Gastrocnemius medialis (tissue), 4 donors: ENCODE measurements at regions not wholly inside any gene's neighbourhood (a gene's known extent, or its start where the extent isn't known, plus 50 kb on each side); places are given as distances from the start of the nearest gene placed in this dataset.

Experiments used
- ATAC-seq, 2 donors: fragments of 150-250 bp; one replicate each; pipeline ENCODE4 v1.9.1; 2016
- DNase-seq, 2 donors: peaks; one replicate each; pipeline ENCODE4 v3.0.0-alpha.2; 2019
- H3K27ac ChIP-seq, 4 donors: fragments of 200-600 bp; sonication (generic); 1 replicate in 1 of 4; 2 replicates in 3 of 4; pipeline ENCODE4 v1.5.1; 2016 to 2018; ENCODE audit warnings: mild to moderate bottlenecking in 2 of 4, moderate library complexity in 1 of 4
- H3K27me3 ChIP-seq, 3 donors: fragments of 200-600 bp; sonication (generic) in 2 of 3; 1 replicate in 1 of 3; 2 replicates in 2 of 3; pipeline versions ENCODE4 v1.5.1 to v1.6.0; 2016 to 2019; ENCODE audit warnings: mild to moderate bottlenecking in 1 of 3, moderate library complexity in 1 of 3
- H3K36me3 ChIP-seq, 2 donors: fragments of 200-600 bp; sonication (generic) in 1 of 2; one replicate each; pipeline ENCODE4 v1.5.1; 2017 to 2018
- H3K4me1 ChIP-seq, 2 donors: fragments of 200-600 bp; sonication (generic) in 1 of 2; one replicate each; pipeline ENCODE4 v1.5.1; 2016 to 2017; ENCODE audit warnings: mild to moderate bottlenecking in 2 of 2
- H3K4me3 ChIP-seq, 4 donors: fragments of 200-600 bp; sonication (generic) in 3 of 4; 1 replicate in 1 of 4; 2 replicates in 3 of 4; pipeline ENCODE4 v1.5.1; 2016 to 2019; ENCODE audit warnings: mild to moderate bottlenecking in 2 of 4
- H3K9me3 ChIP-seq, 3 donors: fragments of 200-600 bp; sonication (generic) in 2 of 3; 1 replicate in 1 of 3; 2 replicates in 2 of 3; pipeline ENCODE4 v1.5.1; 2016 to 2019
- POLR2A ChIP-seq, 2 donors: fragments of 450-650 bp; IDR thresholded peaks; one replicate each; pipeline ENCODE4 v1.6.1; 2017; ENCODE audit warnings: antibody characterized with exemption in 2 of 2, mild to moderate bottlenecking in 2 of 2, moderate library complexity in 2 of 2
- in situ Hi-C, 4 donors: fragments of 200-750 bp; cut with MboI; loops; one replicate each; pipeline versions ENCODE4 v1.15.0 to v1.8.0; 2017; ENCODE audit warnings: low sequenced_read_pairs in 4 of 4
- intact Hi-C: fragments of 100-400 bp; cut with DNase I; formaldehyde crosslinking; loops from one replicate; pipeline ENCODE4 v1.15.1; 2023; ENCODE audit warnings: low total_unique reads
- TF ChIP-seq, protein P1 (sequence below), 5 experiments: fragments of 450-650 bp in 3 of 5; fragments of 200-600 bp in 2 of 5; sonication (generic) in 2 of 5; IDR thresholded peaks in 4 of 5; conservative IDR thresholded peaks in 1 of 5; 1 replicate in 4 of 5; 2 replicates in 1 of 5; pipeline ENCODE4 v1.5.1; 2016 to 2019; ENCODE audit warnings: antibody characterized with exemption in 5 of 5, mild to moderate bottlenecking in 3 of 5, moderate library complexity in 3 of 5

DNA sequence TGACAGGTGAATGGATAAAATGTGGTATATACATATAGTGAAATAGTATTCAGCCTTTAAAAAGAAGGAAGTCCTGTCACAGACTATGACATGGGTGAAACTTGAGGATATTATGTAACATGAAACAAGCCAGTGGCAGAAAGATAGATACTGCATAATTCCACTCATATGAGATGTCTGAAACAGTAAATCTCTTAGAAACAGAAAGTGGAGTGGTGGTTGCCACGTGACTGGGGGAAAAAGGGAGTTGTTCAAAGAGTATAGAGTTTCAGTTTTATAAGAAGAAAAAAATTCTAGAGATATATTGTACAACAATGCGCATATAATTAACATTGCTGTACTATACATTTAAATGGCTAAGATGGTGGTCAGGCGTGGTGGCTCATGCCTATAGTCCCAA is 178.2 kb upstream of the ATP5MC3 start:
- H3K27me3 ChIP-seq, result peaks cover 0 to 3% (median 0%) of the 10 kb centered on the region in 3 donors
- H3K27ac ChIP-seq, result no peak overlapping the region
- intact Hi-C loops, result no loop called here
- no peaks in the 10 kb centered on the region for H3K36me3 ChIP-seq
- no peak for TF ChIP-seq POLR2A (IDR thresholded peaks at IDR 0.05)
- TF ChIP-seq, protein P1, sequence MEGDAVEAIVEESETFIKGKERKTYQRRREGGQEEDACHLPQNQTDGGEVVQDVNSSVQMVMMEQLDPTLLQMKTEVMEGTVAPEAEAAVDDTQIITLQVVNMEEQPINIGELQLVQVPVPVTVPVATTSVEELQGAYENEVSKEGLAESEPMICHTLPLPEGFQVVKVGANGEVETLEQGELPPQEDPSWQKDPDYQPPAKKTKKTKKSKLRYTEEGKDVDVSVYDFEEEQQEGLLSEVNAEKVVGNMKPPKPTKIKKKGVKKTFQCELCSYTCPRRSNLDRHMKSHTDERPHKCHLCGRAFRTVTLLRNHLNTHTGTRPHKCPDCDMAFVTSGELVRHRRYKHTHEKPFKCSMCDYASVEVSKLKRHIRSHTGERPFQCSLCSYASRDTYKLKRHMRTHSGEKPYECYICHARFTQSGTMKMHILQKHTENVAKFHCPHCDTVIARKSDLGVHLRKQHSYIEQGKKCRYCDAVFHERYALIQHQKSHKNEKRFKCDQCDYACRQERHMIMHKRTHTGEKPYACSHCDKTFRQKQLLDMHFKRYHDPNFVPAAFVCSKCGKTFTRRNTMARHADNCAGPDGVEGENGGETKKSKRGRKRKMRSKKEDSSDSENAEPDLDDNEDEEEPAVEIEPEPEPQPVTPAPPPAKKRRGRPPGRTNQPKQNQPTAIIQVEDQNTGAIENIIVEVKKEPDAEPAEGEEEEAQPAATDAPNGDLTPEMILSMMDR (IDR thresholded peaks at IDR 0.05 in 4 of 5, conservative IDR thresholded peaks at IDR 0.05 in 1 of 5), result no peak
- DNase-seq (no peak), ATAC-seq (no peak)
- H3K4me1 ChIP-seq, result no peaks in the 10 kb centered on the region
- in situ Hi-C loops, result loop anchor here in 2 of 4 donors (25.0 kb wide), 1 partner anchor 728 kb away; the partner anchor contains the start of genes EVX2 (in 2 of the 2), HOXD12 (in 2 of the 2) and HOXD13 (in 2 of the 2)
- H3K4me3 ChIP-seq, result no peak overlapping the region
- H3K9me3 ChIP-seq, result no peaks in the 10 kb centered on the region

DNA sequence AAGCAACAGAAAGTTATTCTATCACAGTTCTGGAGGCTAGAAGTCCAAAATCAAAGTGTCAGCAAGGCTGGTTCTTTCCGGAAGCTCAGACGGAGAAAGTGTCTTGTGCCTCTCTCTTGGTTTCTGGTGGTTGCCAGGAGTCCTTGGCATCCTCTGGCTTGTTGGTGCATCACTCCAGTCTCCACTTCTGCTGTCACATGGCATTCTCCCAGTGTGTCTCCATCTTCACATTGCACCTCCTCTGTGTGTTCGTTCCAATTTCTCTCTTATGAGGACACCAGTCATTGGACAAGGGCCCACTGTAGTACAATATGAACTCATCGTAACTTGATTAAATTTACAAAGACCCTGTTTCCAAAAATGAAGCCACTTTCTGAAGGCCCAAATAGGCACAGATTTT is 175.4 kb upstream of the ATP5MC3 start:
- H3K27ac ChIP-seq, result no peak overlapping the region
- in situ Hi-C loops (loop anchor here in 2 of 4 donors (25.0 kb wide), 1 partner anchor 730 kb away; the partner anchor contains the start of genes EVX2 (in 2 of the 2), HOXD12 (in 2 of the 2) and HOXD13 (in 2 of the 2)), intact Hi-C loops (no loop called here)
- no peak for ATAC-seq
- no peak for TF ChIP-seq POLR2A (IDR thresholded peaks at IDR 0.05)
- no peak for DNase-seq
- no peaks in the 10 kb centered on the region for H3K36me3 ChIP-seq
- H3K4me1 ChIP-seq, result no peaks in the 10 kb centered on the region
- peaks cover 0 to 3% (median 0%) of the 10 kb centered on the region in 3 donors for H3K27me3 ChIP-seq
- no peaks in the 10 kb centered on the region for H3K9me3 ChIP-seq
- no peak overlapping the region for H3K4me3 ChIP-seq

DNA sequence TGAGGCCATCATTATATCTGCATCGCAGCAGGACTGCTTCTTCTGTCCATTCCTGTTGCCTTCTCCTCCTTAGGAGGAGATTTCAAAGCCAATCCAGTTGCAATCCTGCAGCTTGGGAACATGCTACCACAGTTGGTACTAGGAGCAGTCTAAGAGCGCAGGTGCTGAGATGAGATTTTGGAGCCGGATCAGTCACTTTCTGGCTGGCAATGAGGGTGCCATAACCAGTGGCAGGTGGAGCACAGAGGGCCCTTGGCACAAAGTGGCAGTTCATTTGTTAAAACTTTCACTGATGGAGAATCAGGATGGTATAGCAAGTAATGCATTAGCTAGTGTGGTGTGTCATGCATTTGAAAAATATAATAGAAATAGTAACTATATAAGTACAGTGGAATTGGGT is 173.7 kb upstream of the ATP5MC3 start:
- ATAC-seq (no peak), DNase-seq (no peak)
- Histone ChIP-seq H3K36me3 (no peaks in the 10 kb centered on the region), H3K9me3 (no peaks in the 10 kb centered on the region), H3K27ac (no peak overlapping the region), H3K4me1 (no peaks in the 10 kb centered on the region), H3K27me3 (peaks cover 0 to 3% (median 0%) of the 10 kb centered on the region in 3 donors), H3K4me3 (no peak overlapping the region)
- intact Hi-C loops, result no loop called here
- in situ Hi-C loops, result loop anchor here in 2 of 4 donors (25.0 kb wide), 1 partner anchor 732 kb away; the partner anchor contains the start of genes EVX2 (in 2 of the 2), HOXD12 (in 2 of the 2) and HOXD13 (in 2 of the 2)
- no peak for TF ChIP-seq POLR2A (IDR thresholded peaks at IDR 0.05)
- TF ChIP-seq, protein P1 (IDR thresholded peaks at IDR 0.05 in 4 of 5, conservative IDR thresholded peaks at IDR 0.05 in 1 of 5), result no peak

DNA sequence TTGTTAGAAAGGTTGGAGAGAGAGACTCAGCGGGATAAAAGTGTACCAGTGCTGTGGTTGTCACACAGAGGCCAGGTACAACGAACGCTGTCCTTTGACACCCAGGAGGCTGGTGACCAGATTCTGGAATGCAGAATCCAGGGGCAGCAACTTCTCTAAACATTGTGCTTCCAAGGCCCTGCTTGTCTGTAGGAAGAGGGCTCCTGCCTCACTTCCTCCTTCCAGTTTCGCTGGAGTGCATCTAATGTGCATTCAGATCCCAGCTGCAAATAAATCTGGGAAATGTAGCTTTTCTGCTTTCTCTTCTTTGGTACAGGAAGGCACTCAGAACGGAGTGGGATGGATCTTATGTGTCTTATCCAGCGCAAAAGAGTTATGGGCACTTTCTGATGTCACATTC is 171.8 kb upstream of the ATP5MC3 start:
- no peaks in the 10 kb centered on the region for H3K36me3 ChIP-seq
- H3K9me3 ChIP-seq, result no peaks in the 10 kb centered on the region
- H3K27ac ChIP-seq, result no peak overlapping the region
- in situ Hi-C loops, result loop anchor here in 2 of 4 donors (25.0 kb wide), 1 partner anchor 734 kb away; the partner anchor contains the start of genes EVX2 (in 2 of the 2), HOXD12 (in 2 of the 2) and HOXD13 (in 2 of the 2)
- H3K4me3 ChIP-seq, result no peak overlapping the region
- H3K27me3 ChIP-seq, result no peaks in the 10 kb centered on the region
- TF ChIP-seq POLR2A (IDR thresholded peaks at IDR 0.05), result no peak
- TF ChIP-seq, protein P1 (IDR thresholded peaks at IDR 0.05 in 4 of 5, conservative IDR thresholded peaks at IDR 0.05 in 1 of 5), result no peak
- no peaks in the 10 kb centered on the region for H3K4me1 ChIP-seq
- intact Hi-C loops, result no loop called here
- ATAC-seq (no peak), DNase-seq (no peak)

DNA sequence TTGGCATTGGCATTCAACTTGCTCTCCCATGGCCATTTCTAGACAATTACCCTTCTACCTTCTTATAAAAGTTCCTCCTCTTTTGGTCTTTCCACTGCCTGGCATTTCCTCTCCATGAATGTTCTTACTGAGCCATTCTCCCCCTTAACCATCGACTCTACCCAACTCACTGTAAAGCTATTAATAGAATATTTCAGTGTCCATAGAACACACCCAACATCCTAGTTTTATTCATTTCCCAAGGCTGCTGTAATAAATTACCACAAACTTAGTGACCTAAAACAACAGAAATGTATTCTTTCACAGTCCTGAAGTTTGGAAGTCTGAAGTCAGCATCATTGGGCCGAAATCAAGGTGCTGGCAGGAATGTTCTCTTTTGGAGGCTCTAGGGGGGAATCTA is 170.0 kb upstream of the ATP5MC3 start:
- TF ChIP-seq POLR2A (IDR thresholded peaks at IDR 0.05), result no peak
- TF ChIP-seq, protein P1 (IDR thresholded peaks at IDR 0.05 in 4 of 5, conservative IDR thresholded peaks at IDR 0.05 in 1 of 5), result no peak
- in situ Hi-C loops (loop anchor here in 2 of 4 donors (25.0 kb wide), 1 partner anchor 736 kb away; the partner anchor contains the start of genes EVX2 (in 2 of the 2), HOXD12 (in 2 of the 2) and HOXD13 (in 2 of the 2)), intact Hi-C loops (no loop called here)
- ATAC-seq, result no peak
- Histone ChIP-seq H3K27ac (no peak overlapping the region), H3K9me3 (no peaks in the 10 kb centered on the region), H3K27me3 (peaks cover 0 to 2% (median 0%) of the 10 kb centered on the region in 3 donors), H3K4me1 (no peaks in the 10 kb centered on the region), H3K36me3 (no peaks in the 10 kb centered on the region), H3K4me3 (no peak overlapping the region)
- no peak for DNase-seq
